Activated T-helper 2 cell treated with anti-CD3 and anti-CD28 coated beads, Interferon-gamma antibody, Interleukin-2, Interleukin-4, amounts not matched to agents 10 μg/mL and 5 μg/mL and 100 μg/mL, durations not matched to agents 14 hours and 24 hours and 36 hours (primary cell): ENCODE measurements at regions not wholly inside any gene's neighbourhood (a gene's known extent, or its start where the extent isn't known, plus 50 kb on each side); places are given as distances from the start of the nearest gene placed in this dataset.
"Not testable (repeated sequence)": the region's sequence is repeated elsewhere in the genome, so short reads cannot be mapped to it uniquely, and the experiment has no call there.

Experiments
- DNase-seq: peaks from one replicate; pipeline ENCODE4 v3.0.0; 2021; ENCODE audit warnings: low spot score
- H3K27ac Mint-ChIP-seq: one replicate; pipeline ENCODE4 v1.8.0; 2021; ENCODE audit warnings: mixed read lengths
- H3K27me3 Mint-ChIP-seq: one replicate; pipeline ENCODE4 v1.8.0; 2021; ENCODE audit warnings: low read depth, mixed read lengths
- H3K36me3 Mint-ChIP-seq: one replicate; pipeline ENCODE4 v1.8.0; 2021; ENCODE audit warnings: low read depth, mixed read lengths
- H3K4me1 Mint-ChIP-seq: one replicate; pipeline ENCODE4 v1.8.0; 2021; ENCODE audit warnings: low read depth, mixed read lengths
- H3K4me3 Mint-ChIP-seq: one replicate; pipeline ENCODE4 v1.8.0; 2021; ENCODE audit warnings: low read depth, mild to moderate bottlenecking, moderate library complexity, mixed read lengths
- H3K9me3 Mint-ChIP-seq: one replicate; pipeline ENCODE4 v1.8.0; 2021; ENCODE audit warnings: mixed read lengths
- intact Hi-C: fragments of 100-400 bp; cut with micrococcal nuclease; formaldehyde crosslinking; loops from one replicate; pipeline ENCODE4 v1.15.1; 2023

DNA sequence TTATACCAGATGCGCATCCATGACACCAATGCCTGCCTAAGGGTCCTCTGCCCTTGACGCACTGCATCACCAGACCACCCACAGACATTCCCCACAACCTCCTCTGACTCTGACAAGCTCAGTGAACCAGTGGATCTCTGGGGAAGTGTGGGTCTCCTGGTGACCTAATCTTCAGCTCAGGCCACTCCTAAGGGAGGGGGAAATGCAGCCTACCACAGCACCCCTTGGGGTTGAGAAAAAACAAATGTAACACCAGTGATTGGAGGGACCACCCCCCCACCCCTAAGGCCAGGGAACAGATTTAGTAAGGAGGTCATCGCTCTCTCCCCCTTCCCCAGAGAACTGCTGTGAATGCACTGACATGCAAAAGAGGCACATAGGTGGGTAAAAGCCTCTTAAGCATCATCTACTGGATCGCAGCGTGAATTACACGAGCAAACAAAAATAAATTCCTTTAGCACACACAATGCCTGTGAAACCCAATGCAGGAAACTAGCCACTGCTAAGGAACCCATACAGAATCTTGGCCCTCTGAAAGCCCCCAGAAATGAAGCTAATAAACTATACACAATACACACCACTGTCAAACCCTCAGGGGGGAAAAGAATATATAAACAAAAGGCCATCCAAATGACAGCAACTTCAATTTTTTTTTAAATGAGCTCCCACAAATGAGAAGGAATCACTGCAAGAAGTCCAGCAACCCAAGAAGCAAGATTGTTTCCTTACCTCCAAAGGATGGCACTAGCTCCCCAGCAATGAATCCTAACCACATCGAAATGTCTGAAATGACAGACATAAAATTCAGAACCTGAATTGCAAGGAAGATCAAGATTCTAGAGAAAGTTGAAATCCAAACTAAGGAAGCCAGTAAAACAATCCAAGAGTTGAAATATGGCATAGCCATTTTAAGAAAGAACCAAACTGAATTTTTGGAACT, 513.7 kb upstream of the PTGER4 start:
- Mint-ChIP-seq H3K27me3 (no peaks in the 10 kb centered on the region), H3K4me3 (no peak overlapping the region), H3K4me1 (peaks cover 10% of the 10 kb centered on the region), H3K9me3 (peaks cover 25% of the 10 kb centered on the region), H3K36me3 (peaks cover 16% of the 10 kb centered on the region), H3K27ac (no peak overlapping the region)
- DNase-seq = no peak
- intact Hi-C loops = loop anchor here (2.0 kb wide), 2 partner anchors 513 to 523 kb away; partner anchors contain the start of gene PTGER4

DNA sequence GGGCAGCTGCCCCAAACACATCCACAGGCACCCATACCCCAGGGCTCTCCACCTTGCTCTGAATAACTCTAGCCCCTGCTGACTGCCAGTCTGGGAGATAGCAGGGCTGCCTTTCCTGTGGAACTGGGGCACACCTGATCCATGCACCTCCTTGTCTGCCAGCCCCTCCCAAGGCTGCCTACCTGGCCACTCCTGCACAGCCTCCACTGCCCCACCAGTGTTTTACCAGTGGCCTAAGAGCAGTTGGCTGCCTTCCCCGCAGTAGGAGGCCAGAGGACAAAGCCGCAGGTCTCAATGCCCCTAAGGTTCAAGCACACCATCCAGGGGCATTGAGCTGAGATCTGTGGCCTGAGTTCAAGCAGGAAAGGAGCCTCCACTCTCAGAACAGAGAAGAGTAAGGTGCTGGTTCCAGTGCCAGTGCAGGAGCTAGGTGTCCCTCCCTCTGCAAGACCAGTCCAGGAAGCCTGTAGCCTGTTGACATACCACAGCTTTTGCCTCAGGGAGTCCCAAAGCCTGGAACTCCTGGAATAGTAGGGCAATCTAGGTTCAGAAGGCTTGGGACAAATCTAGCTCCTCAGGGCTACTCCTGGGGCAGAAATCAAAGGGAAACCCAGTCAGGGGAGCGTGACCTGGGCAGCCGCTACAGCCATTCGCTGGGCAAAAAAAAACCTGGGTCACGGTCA, 514.5 kb upstream of the PTGER4 start:
- peaks cover 10% of the 10 kb centered on the region for H3K4me1 Mint-ChIP-seq
- H3K27me3 Mint-ChIP-seq = no peaks in the 10 kb centered on the region
- H3K4me3 Mint-ChIP-seq = no peak overlapping the region
- H3K36me3 Mint-ChIP-seq = peaks cover 9% of the 10 kb centered on the region
- H3K27ac Mint-ChIP-seq = no peak overlapping the region
- intact Hi-C loops = no loop called here
- DNase-seq = no peak
- peaks cover 18% of the 10 kb centered on the region for H3K9me3 Mint-ChIP-seq

DNA sequence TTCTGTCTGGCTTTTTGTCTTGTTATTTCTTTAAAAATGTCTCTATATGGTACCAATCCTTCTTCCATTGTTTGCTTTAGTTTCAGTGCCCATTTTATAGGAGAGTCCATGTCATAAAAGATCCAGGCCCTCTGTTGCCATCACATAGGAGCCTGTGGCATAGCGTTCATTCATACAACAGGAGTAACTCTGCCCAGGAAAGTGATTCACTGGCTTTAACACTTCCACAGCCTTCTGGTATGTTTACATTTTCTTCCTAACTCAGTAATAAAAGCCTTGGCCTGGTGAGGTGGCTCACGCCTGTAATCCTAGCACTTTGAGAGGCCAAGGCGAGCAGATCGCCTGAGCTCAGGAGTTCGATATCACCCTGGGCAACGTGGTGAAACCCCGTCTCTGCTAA, 519.3 kb upstream of the PTGER4 start:
- no peak for DNase-seq
- H3K36me3 Mint-ChIP-seq = no peaks in the 10 kb centered on the region
- no peak overlapping the region for H3K27ac Mint-ChIP-seq
- intact Hi-C loops = no loop called here
- no peaks in the 10 kb centered on the region for H3K27me3 Mint-ChIP-seq
- no peak overlapping the region for H3K4me3 Mint-ChIP-seq
- peaks cover 2% of the 10 kb centered on the region for H3K4me1 Mint-ChIP-seq
- H3K9me3 Mint-ChIP-seq = peaks cover 12% of the 10 kb centered on the region

DNA sequence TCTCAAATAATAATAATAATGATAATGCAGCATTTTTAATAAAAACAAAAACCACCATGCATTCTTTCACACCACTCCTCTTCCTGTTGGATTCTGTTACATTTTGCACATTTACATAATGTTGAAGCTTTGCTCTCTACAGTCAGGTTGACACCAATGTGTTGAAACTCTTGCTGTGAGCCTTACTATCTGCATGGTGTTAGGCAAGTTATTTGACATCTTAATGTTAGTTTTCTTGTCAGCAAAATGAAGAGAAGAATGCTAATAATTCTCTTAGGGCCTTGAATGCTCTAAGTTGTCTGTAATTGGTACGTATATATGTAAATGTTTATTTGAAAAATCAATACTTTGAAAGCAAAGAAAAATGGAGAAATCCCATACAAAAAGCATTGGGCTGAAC, 525.5 kb upstream of the PTGER4 start:
- DNase-seq = no peak
- H3K9me3 Mint-ChIP-seq = peaks cover 8% of the 10 kb centered on the region
- H3K36me3 Mint-ChIP-seq = no peaks in the 10 kb centered on the region
- no peak overlapping the region for H3K4me3 Mint-ChIP-seq
- H3K4me1 Mint-ChIP-seq = peaks cover 9% of the 10 kb centered on the region
- no peaks in the 10 kb centered on the region for H3K27me3 Mint-ChIP-seq
- intact Hi-C loops = no loop called here
- H3K27ac Mint-ChIP-seq = no peak overlapping the region

DNA sequence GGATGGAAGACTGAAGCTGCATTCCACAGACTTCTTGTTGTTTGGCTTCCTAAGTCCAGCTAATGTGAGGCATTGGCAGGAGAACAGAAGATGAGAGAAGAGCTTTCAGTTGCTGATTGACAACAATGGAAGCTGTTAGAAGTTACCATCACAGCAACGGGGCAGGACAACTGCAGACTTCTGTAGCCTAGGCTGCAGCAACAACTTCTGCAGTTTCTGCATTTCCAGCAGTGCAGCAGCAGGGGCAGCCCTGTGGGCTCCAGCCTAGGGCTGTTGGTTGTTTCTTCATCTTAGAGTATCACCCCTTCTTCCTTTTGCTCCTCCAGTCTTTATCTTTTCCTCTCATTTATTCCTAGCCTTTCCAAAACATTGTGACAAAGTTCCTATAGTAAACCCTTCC, 528.8 kb upstream of the PTGER4 start:
- Mint-ChIP-seq H3K27me3 (no peaks in the 10 kb centered on the region), H3K4me3 (no peak overlapping the region), H3K4me1 (peaks cover 9% of the 10 kb centered on the region), H3K27ac (no peak overlapping the region), H3K36me3 (no peaks in the 10 kb centered on the region), H3K9me3 (peaks cover 4% of the 10 kb centered on the region)
- intact Hi-C loops = no loop called here
- no peak for DNase-seq

DNA sequence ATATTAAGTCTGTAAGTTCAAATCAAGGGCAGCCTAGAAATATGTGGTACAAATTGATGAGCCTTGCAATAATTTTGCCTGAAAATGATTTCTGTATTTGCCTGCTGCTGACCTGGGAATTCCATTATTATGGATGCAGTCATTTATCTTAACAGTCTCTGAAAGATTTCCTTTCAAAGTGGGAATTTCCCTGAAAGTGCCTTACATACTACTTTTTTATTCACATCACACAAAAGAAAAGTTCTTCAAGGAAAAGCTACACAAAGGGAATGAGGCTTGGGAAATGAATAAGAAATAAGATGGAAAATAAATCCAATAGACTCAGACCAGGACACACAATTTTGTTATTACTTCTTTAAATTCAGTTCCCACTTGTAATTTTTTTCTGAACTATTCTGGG, 537.8 kb upstream of the PTGER4 start:
- no peak for DNase-seq
- intact Hi-C loops = no loop called here
- H3K4me3 Mint-ChIP-seq = no peak overlapping the region
- no peaks in the 10 kb centered on the region for H3K36me3 Mint-ChIP-seq
- peaks cover 9% of the 10 kb centered on the region for H3K9me3 Mint-ChIP-seq
- peaks cover 3% of the 10 kb centered on the region for H3K4me1 Mint-ChIP-seq
- H3K27me3 Mint-ChIP-seq = no peaks in the 10 kb centered on the region
- no peak overlapping the region for H3K27ac Mint-ChIP-seq

DNA sequence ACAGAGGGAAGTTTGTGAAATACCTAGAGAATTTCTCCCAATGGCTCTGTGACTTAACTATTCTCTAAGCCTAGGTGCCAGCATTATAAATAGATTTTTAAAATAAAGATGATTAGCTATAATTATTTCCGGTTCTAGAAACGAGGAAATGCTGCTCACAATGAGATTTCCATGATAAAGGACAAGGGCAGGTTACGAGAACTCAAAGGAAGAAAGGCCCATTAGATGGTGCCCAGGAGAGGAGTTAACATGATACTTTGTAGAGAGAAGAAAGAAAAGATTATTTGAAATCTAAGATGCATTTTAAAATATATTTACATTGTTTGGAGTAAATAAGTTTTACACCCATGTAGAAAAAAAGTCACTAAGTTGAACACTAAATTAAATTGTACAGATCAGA, 538.3 kb upstream of the PTGER4 start:
- H3K27ac Mint-ChIP-seq = no peak overlapping the region
- intact Hi-C loops = no loop called here
- DNase-seq = no peak
- peaks cover 9% of the 10 kb centered on the region for H3K9me3 Mint-ChIP-seq
- H3K4me1 Mint-ChIP-seq = peaks cover 3% of the 10 kb centered on the region
- H3K36me3 Mint-ChIP-seq = no peaks in the 10 kb centered on the region
- H3K4me3 Mint-ChIP-seq = no peak overlapping the region
- no peaks in the 10 kb centered on the region for H3K27me3 Mint-ChIP-seq

DNA sequence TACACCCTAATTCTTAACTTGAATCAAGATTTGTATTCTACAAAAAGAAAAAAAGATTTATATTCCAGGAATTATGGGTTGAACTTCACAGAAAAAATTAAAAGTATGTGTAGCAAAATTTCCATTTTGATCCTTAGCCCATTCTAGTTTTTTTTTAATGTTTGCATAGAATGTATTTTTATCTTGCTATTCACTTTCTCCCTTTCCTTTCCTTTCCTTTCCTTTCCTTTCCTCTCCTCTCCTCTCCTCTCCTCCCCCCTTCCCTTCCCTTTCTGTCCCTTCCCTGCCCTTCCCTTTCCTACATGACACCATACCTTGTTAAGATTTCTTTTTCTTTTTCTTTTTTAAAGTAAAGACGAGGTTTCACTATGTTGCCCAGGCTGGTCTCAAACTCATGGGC, 542.5 kb upstream of the PTGER4 start:
- Mint-ChIP-seq H3K36me3 (peaks cover 2% of the 10 kb centered on the region), H3K9me3 (peaks cover 6% of the 10 kb centered on the region), H3K27me3 (no peaks in the 10 kb centered on the region), H3K4me3 (no peak overlapping the region), H3K27ac (no peak overlapping the region), H3K4me1 (no peaks in the 10 kb centered on the region)
- intact Hi-C loops = no loop called here
- DNase-seq = no peak

DNA sequence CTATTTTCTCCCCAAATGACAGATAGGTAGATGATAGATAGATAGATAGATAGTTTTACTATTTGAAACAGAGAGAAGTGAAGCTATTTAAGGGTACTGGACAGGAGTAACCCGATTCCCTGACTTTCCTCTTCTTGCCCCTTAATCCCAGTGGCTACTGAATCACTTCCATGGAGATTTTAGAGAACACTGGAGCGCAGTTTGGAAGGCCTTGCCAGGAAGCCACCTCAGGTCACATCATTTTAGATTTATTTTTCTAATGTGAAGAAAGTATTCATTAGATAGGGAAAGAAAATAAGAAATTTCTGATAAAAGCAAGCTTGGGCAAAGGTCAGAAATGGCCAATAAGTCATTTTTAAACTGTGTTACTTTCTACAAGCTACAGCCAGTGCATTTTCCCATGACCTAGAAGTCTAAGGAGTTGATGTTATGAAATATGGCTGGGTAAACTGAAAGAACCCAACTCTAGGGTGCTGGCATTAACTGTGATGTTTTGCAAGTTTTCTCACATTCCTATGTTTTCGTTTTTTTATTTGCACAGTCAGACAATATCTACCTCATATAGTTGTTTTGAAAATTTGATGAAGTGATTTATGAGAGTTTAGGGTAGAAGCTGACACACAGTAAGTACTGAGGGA, 544.7 kb upstream of the PTGER4 start:
- intact Hi-C loops = no loop called here
- H3K4me1 Mint-ChIP-seq = no peaks in the 10 kb centered on the region

DNA sequence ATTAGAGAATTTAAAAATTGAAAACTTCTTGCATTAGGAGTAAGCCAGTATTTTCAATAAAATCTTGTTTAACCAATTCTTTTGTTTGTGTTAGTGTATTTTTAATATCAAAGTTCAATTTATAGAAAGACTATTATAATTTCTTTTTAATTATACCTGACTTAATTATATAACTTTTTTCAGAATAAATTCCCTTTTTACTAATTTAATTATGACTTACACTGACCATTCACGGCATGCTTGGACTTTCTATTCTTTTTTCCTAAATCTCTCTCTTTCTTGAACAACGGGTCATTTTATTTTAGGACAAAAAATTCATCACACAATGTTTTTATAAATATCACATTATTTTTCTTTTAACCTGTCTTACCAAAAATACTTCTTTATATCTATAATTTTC, 555.3 kb upstream of the PTGER4 start:
- Mint-ChIP-seq H3K27me3 (no peaks in the 10 kb centered on the region), H3K27ac (no peak overlapping the region), H3K36me3 (peaks cover 30% of the 10 kb centered on the region), H3K9me3 (peaks cover 67% of the 10 kb centered on the region), H3K4me3 (no peak overlapping the region), H3K4me1 (peaks cover 10% of the 10 kb centered on the region)
- no peak for DNase-seq
- intact Hi-C loops = no loop called here

More for the DNA sequence above, 544.7 kb upstream of the PTGER4 start:
- Mint-ChIP-seq H3K36me3 (peaks cover 8% of the 10 kb centered on the region), H3K27me3 (no peaks in the 10 kb centered on the region), H3K27ac (no peak overlapping the region), H3K9me3 (peaks cover 15% of the 10 kb centered on the region), H3K4me3 (no peak overlapping the region)
- no peak for DNase-seq

DNA sequence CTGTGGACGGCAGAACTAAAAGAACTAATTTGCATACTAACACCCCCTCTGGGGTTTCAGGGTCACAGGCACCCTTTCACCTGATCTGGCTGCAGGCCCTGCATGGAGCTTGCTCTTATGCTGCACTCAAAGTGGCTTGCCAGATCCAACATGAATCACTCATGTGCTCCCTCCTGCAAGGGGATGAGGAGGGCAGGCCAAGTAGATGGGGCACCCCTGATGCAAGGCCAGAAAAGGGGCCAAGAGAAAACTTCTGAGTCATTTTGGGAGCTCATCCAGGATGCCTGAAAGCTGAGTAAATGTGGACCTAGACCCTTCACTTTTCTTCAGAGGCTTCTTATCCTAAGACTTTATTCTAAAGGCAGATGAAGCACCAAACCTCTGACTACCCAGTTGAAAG, 558.5 kb upstream of the PTGER4 start:
- intact Hi-C loops = no loop called here
- no peak overlapping the region for H3K4me3 Mint-ChIP-seq
- no peak overlapping the region for H3K27ac Mint-ChIP-seq

DNA sequence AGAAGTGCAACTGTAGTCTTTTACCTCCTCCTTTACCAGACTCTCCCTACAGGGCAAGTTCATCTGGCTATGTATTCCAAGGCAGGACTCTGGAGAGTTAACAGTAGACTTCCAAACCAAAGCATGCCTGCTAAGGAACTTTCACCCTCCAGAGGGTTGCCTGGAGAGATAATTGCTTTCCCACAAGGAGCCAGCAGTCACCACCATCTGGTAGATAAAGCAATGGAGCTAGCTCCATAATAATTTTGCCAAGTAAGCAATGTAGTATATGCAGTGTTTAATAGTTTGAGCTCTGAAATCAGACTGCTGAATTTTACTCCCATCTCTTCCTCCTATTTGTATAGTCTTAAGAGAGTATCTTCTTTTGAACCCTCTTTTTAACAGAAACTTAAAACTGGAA, 566.8 kb upstream of the PTGER4 start:
- H3K27me3 Mint-ChIP-seq = peaks cover 6% of the 10 kb centered on the region
- no peak for DNase-seq
- H3K4me1 Mint-ChIP-seq = peaks cover 3% of the 10 kb centered on the region
- peaks cover 13% of the 10 kb centered on the region for H3K9me3 Mint-ChIP-seq
- intact Hi-C loops = no loop called here
- H3K4me3 Mint-ChIP-seq = no peak overlapping the region
- H3K27ac Mint-ChIP-seq = no peak overlapping the region
- no peaks in the 10 kb centered on the region for H3K36me3 Mint-ChIP-seq

More for the DNA sequence above, 558.5 kb upstream of the PTGER4 start:
- Mint-ChIP-seq H3K36me3 (peaks cover 10% of the 10 kb centered on the region), H3K9me3 (peaks cover 49% of the 10 kb centered on the region), H3K27me3 (no peaks in the 10 kb centered on the region), H3K4me1 (no peaks in the 10 kb centered on the region)
- DNase-seq = no peak

DNA sequence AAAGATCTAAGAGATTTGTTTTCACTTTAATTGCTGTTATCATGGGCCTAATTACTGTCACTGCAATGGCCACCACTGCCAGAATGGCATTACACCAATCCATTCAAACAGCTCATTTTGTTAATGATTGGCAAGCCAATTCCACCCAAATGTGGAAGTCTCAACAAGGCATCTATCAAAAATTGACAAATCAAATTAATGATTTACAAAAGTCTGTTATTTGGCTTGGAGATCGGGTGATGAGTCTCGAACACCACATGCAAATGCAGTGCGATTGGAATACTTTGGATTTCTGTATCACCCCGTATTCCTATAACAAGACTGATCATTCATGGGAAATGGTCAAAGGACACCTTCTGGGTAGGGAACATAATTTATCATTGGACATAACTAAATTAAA, 568.7 kb upstream of the PTGER4 start:
- H3K36me3 Mint-ChIP-seq, H3K27ac Mint-ChIP-seq, H3K27me3 Mint-ChIP-seq, DNase-seq, H3K4me3 Mint-ChIP-seq, intact Hi-C loops, H3K4me1 Mint-ChIP-seq: not testable (repeated sequence)
- peaks cover 12% of the 10 kb centered on the region for H3K9me3 Mint-ChIP-seq
